GM21447 (cell line): ENCODE measurements at regions not wholly inside any gene's neighbourhood (a gene's known extent, or its start where the extent isn't known, plus 50 kb on each side); places are given as distances from the start of the nearest gene placed in this dataset.

Experiments
- ATAC-seq: cut with Tn5 transposase; IDR thresholded peaks from one replicate; pipeline ENCODE4 v1.9.1; 2021; ENCODE audit not compliant: unreplicated experiment

- no peak for ATAC-seq
Measured at GRCh38 chr14:61940666-61941420, 178.6 kb downstream of the SNAPC1 start.

GRCh38 chr14:61941421-61942150 lies 179.4 kb downstream of the SNAPC1 start:
- no peak for ATAC-seq

- no peak for ATAC-seq
Measured at GRCh38 chr14:61948376-61948775, 186.2 kb downstream of the SNAPC1 start.

GRCh38 chr14:61950340-61950739 lies 188.1 kb downstream of the SNAPC1 start:
- no peak for ATAC-seq

DNA sequence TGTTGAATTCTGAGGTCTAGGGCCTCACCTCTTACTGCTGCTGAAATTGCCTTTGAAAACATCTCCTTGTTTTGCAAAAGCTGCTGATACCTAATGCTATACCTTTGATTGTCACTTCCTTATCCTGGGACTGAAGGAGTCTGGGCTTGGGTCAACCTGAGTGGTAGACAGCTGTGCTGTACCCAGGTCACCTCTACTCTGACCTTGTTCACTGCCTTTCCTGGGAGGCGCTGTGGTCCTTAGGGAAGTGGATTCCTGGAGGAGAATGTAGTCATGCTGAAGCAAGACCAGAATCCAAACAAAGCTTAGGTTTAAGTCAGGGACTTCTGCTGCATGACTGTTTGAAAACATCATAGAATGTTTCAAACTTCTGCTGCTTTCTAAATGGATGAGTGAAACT lies 191.4 kb downstream of the SNAPC1 start:
- no peak for ATAC-seq

- no peak for ATAC-seq
Measured at GRCh38 chr14:61954306-61954705, 192.1 kb downstream of the SNAPC1 start.

DNA sequence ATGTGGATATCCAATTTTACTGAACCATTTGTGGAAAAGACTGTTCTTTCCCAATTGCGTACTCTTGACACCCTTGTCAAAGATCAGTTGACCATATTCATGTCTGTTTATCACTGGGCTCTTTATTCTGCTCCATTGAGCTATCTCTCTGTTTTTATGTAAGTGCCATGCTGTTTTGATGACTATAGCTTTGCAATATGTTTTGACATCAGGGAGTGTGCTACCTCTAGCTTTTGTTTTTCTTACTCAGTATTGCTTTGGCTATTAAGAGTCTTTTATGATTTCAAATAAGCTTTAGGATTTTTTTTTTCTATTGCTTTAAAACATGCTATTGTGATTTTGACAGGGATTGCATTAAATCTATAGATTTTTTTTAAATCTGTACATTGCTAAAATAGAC lies 194.3 kb downstream of the SNAPC1 start:
- no peak for ATAC-seq

DNA sequence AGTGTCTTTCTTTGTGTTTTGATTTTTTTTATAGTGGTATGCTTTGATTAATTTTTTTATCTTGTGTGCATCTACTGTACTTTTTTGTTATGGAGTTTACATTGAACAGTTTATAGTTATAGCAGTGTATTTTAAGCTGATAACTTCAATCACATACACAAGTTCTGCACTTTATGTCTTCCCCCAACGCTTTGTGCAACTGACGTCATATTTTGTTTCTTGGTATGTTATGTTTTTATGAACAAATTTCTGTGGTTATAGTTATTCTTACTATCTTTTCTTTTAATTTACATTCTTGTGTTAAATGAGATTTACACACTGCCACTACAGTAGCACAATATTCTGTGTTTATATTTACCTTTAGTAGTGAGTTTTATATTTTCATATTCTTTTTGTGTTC lies 197.1 kb downstream of the SNAPC1 start:
- ATAC-seq = no peak

DNA sequence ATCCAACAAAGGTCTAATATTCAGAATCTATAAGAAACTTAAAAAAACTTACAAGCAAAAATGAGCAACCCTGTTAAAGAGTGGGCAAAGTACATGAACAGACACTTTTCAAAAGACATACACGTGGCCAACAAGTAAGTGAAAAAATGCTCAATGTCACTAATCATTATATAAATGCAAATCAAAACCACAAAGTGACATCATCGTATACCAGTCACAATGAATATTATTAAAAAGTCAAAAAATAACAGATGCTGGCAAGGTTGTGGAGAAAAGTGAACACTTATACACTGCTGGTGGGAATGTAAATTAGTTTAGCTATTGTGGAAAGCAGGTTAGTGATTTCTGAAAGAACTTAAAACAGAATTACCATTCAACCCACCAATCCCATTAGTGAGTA lies 199.1 kb downstream of the SNAPC1 start:
- ATAC-seq = no peak

- no peak for ATAC-seq
Measured at GRCh38 chr14:61963926-61964325, 201.7 kb downstream of the SNAPC1 start.

GRCh38 chr14:61965030-61965745 lies 203.0 kb downstream of the SNAPC1 start:
- no peak for ATAC-seq

DNA sequence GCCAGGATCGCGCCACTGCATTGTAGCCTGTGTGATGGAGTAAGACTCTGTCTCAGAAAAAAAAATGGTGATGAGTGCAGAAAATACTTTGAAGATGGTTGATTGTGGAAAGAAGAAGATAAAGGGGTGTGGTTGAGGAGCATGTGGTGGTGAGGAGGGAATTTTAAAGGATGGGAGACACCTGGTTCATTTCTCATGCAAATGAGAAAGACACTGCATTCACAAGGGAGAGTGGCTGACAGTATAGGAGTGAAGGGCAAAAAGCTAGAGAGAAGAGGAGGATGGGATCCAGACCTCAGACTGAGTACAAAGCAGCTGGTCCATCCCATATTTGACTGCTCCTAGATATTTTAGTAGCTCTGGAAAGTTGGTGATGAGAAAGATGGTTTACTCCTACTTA lies 206.0 kb downstream of the SNAPC1 start:
- ATAC-seq = no peak

GRCh38 chr14:61972711-61973110 lies 210.5 kb downstream of the SNAPC1 start:
- no peak for ATAC-seq

DNA sequence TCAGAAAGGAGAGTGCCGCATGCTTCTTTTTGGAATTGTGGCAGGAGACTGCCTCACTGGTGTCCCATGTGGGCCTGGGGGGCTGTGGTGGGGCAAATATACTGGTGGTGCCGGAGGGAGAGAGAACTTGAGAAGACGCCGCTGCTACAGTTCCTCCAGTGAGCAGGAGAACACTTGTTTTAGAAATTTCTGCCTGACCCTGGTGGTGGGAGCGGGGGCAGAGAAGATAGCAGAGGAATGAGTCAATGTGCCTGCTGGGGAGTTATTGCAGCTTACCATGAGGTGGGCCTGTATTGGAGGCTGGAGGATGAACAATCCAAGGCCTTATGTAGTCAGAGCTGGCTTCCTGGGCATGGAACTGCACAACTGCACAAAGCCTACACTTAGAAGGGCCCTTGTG lies 211.8 kb downstream of the SNAPC1 start:
- no peak for ATAC-seq

- ATAC-seq = no peak
Measured at GRCh38 chr14:61977217-61977616, 215.0 kb downstream of the SNAPC1 start.

GRCh38 chr14:61988240-61988639 lies 226.0 kb downstream of the SNAPC1 start:
- no peak for ATAC-seq

GRCh38 chr14:61992139-61992538 lies 229.9 kb downstream of the SNAPC1 start:
- ATAC-seq = no peak

GRCh38 chr14:61992926-61993325 lies 230.7 kb downstream of the SNAPC1 start:
- ATAC-seq = no peak

DNA sequence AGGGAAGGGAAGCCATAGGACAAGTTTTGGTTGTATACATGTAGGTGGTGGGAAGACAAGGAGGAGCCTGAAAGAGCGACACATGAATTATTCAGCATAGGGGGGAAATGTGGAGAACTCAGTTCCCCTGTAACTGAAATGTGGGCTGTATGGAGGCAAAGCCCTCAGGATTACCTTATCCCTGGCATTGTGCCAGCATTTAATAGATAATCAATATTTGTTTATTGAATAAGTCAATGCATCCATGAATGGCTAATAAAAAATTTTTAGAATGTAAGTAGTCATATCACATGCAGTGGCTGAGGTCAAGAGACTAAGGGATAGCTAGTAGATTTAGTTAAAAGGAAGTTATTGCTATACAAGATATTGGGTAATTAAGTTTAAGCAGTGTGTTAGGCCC lies 232.4 kb downstream of the SNAPC1 start:
- no peak for ATAC-seq

DNA sequence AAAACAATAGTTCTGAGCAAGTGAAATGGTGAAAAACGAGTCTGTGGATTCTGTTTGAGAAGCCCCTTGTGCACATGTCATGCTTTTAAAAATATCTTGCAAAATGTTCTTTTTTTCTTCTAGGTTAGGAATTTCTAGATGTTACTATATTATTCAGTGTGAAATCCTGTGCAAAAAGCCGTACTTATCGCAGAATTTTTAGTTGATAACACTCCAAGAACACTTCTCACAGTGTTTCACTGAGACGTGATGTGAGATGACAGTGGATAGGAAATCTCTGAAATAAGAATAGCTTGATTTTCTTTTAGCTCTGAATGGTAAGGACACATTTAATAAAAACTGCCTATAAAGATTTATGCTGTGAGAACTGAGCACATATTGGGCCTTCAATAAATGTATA lies 234.5 kb downstream of the SNAPC1 start:
- ATAC-seq = no peak

DNA sequence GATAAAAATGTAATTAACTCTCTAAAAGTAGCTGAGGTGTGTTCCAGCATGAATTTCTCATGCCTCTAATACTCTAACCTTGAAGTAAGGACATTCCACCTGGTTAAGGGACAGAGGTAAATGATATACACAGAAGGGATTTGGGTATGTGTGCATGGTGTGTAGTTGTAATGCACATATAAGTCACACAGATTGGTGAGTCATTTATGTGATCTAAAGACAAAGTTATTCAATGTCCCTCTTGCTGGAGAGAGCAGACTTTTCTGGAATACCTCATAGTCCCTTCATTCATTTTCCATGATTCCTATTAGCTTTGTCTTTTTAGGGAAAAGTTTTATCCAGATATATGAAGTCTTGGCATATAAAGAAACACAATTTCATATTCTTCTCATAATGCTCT lies 234.9 kb downstream of the SNAPC1 start:
- ATAC-seq = no peak

- ATAC-seq = no peak
Measured at GRCh38 chr14:62001963-62002362, 239.7 kb downstream of the SNAPC1 start.
